Suppressor macrophage treated with lipopolysaccharide for 4 hours (primary cell): ENCODE measurements at regions not wholly inside any gene's neighbourhood (a gene's known extent, or its start where the extent isn't known, plus 50 kb on each side); places are given as distances from the start of the nearest gene placed in this dataset.
"Not testable (repeated sequence)": the region's sequence is repeated elsewhere in the genome, so short reads cannot be mapped to it uniquely, and the experiment has no call there.

Source experiments
- DNase-seq: peaks from one replicate; pipeline ENCODE4 v3.0.0-alpha.2; 2020

- DNase-seq = not testable (repeated sequence)
These were observed 374.8 kb downstream of the CNTNAP3B start for GRCh38 chr9:41754403-41754802.

GRCh38 chr9:41741897-41742296 lies 387.3 kb downstream of the CNTNAP3B start:
- not testable (repeated sequence) for DNase-seq

- not testable (repeated sequence) for DNase-seq
These were observed 388.1 kb downstream of the CNTNAP3B start for GRCh38 chr9:41741173-41741572.

GRCh38 chr9:41738681-41739080 lies 390.5 kb downstream of the CNTNAP3B start:
- DNase-seq = not testable (repeated sequence)

GRCh38 chr9:41699190-41699589 lies 430.0 kb downstream of the CNTNAP3B start:
- DNase-seq = not testable (repeated sequence)

- DNase-seq = peak; percentile 28
These were observed 432.1 kb downstream of the CNTNAP3B start for GRCh38 chr9:41697080-41697479.

- not testable (repeated sequence) for DNase-seq
These were observed 449.9 kb downstream of the CNTNAP3B start for GRCh38 chr9:41679312-41679711.

- not testable (repeated sequence) for DNase-seq
These were observed 465.7 kb downstream of the CNTNAP3B start for GRCh38 chr9:41663497-41664036.

- not testable (repeated sequence) for DNase-seq
These were observed 469.6 kb upstream of the ZNG1F start for GRCh38 chr9:41658706-41659105.

- not testable (repeated sequence) for DNase-seq
These were observed 469.0 kb upstream of the ZNG1F start for GRCh38 chr9:41658116-41658515.

GRCh38 chr9:41657141-41657540 lies 468.0 kb upstream of the ZNG1F start:
- DNase-seq = not testable (repeated sequence)

- not testable (repeated sequence) for DNase-seq
These were observed 466.0 kb upstream of the ZNG1F start for GRCh38 chr9:41655071-41655554.

GRCh38 chr9:41654349-41654748 lies 465.2 kb upstream of the ZNG1F start:
- not testable (repeated sequence) for DNase-seq

GRCh38 chr9:41653560-41654340 lies 464.6 kb upstream of the ZNG1F start:
- not testable (repeated sequence) for DNase-seq

GRCh38 chr9:41652800-41653199 lies 463.7 kb upstream of the ZNG1F start:
- not testable (repeated sequence) for DNase-seq

GRCh38 chr9:41652100-41652713 lies 463.1 kb upstream of the ZNG1F start:
- not testable (repeated sequence) for DNase-seq

- not testable (repeated sequence) for DNase-seq
These were observed 461.0 kb upstream of the ZNG1F start for GRCh38 chr9:41650086-41650485.

- not testable (repeated sequence) for DNase-seq
These were observed 459.4 kb upstream of the ZNG1F start for GRCh38 chr9:41648564-41648963.

GRCh38 chr9:41646246-41646645 lies 457.1 kb upstream of the ZNG1F start:
- not testable (repeated sequence) for DNase-seq

GRCh38 chr9:41643571-41644279 lies 454.6 kb upstream of the ZNG1F start:
- peak; percentile 82 for DNase-seq

GRCh38 chr9:41633726-41634125 lies 444.6 kb upstream of the ZNG1F start:
- not testable (repeated sequence) for DNase-seq

- DNase-seq = not testable (repeated sequence)
These were observed 434.5 kb upstream of the ZNG1F start for GRCh38 chr9:41623666-41624065.

GRCh38 chr9:41619254-41619653 lies 430.1 kb upstream of the ZNG1F start:
- DNase-seq = not testable (repeated sequence)
